KOPT-K1 (cell line): ENCODE measurements at regions not wholly inside any gene's neighbourhood (a gene's known extent, or its start where the extent isn't known, plus 50 kb on each side); places are given as distances from the start of the nearest gene placed in this dataset.
A peak's percentile ranks its signal among the peaks of the same experiment; 100 is the strongest.
"Not testable (repeated sequence)": the region's sequence is repeated elsewhere in the genome, so short reads cannot be mapped to it uniquely, and the experiment has no call there.

Experiments used
- H3K27ac ChIP-seq: fragments of 200-600 bp; sonication (generic); 2 replicates; pipeline ENCODE4 v1.5.1; 2016; ENCODE audit warnings: antibody characterized with exemption, mild to moderate bottlenecking, low read depth, low read length; ENCODE audit not compliant: poor library complexity, severe bottlenecking
- H3K36me3 ChIP-seq: fragments of 200-600 bp; sonication (generic); 2 replicates; pipeline ENCODE4 v1.5.1; 2017; ENCODE audit warnings: antibody characterized with exemption, mild to moderate bottlenecking, low read length, moderate library complexity; ENCODE audit not compliant: insufficient read depth
- H3K9me3 ChIP-seq: fragments of 200-600 bp; sonication (generic); 2 replicates; pipeline ENCODE4 v1.5.1; 2017; ENCODE audit warnings: antibody characterized with exemption, low read length, mild to moderate bottlenecking; ENCODE audit not compliant: insufficient read depth, poor library complexity, severe bottlenecking

GRCh38 chr2:128591022-128591860 is 272.6 kb upstream of the HS6ST1 start:
- peak overlapping the region; percentile 17 for H3K27ac ChIP-seq
- no peaks in the 10 kb centered on the region for H3K9me3 ChIP-seq
- no peaks in the 10 kb centered on the region for H3K36me3 ChIP-seq

DNA sequence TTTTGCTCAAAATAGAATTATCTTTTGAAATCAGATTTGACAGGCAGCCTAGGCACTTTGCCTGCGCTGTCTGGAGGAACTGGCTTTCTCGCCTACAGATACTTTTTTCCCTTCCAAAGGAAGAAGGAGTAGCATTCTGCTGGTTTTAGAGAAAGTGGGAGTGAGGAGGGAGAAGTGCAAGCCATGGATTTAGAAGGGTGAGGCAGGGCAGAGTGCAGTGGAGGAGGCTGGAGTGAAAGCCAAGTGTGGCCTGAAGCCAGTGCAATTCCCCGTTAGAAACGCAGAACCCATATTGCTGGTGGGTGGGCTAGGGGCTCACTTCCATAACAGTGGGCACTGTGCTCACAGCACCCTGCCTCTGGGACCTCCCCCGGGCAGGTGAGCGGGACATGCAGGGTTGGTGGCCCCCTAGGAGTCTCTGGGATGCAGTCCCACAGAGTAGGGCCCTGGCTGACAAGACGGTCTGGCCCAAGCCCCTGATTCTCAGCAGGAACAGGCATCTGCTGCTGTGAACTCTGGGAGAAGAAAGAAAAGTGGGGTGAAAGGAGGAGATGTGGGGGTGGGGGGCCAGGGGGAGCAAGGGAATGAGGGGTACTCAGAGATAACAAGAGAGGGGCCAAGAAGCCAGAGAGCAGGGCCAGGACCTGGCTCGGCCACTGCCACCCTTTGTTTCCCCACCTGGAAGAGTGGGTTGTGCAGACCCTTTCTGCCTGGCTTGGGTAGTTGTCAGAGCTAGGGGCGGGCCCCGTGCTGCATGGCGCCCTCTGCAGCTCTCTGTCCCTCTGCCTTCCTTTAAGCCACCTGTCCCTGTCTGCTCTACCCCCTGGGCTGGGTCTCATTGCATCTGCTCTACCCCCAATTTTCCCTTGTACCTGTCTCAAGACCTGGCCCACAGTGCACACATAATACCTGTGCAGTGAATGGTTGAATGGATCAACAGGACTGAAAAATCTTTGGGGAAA is 273.5 kb upstream of the HS6ST1 start:
- Histone ChIP-seq H3K9me3 (no peaks in the 10 kb centered on the region), H3K36me3 (no peaks in the 10 kb centered on the region), H3K27ac (peak overlapping the region; percentile 17)

DNA sequence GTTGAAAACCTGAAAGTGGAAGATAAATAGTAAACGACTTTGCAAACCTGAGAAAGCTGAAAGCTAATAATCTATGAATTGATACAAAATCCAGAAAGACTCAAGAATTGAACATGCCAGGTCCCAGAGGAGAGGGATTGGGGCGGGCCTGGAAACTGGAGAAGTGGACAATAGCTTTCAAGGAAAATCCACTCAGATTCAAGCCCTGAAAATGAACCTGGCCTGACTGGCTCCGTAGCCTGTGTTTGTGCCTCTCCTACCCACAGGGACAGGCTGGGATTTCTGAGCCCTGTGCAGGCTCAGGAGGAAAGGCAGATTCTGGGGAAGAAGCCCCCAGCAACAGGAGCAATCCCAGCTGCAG is 274.8 kb upstream of the HS6ST1 start:
- Histone ChIP-seq H3K36me3 (no peaks in the 10 kb centered on the region), H3K27ac (no peak overlapping the region)

GRCh38 chr2:128593879-128594650 is 275.4 kb upstream of the HS6ST1 start:
- Histone ChIP-seq H3K9me3 (no peaks in the 10 kb centered on the region), H3K36me3 (no peaks in the 10 kb centered on the region), H3K27ac (no peak overlapping the region)

More for the DNA sequence above, 274.8 kb upstream of the HS6ST1 start:
- H3K9me3 ChIP-seq, result no peaks in the 10 kb centered on the region

DNA sequence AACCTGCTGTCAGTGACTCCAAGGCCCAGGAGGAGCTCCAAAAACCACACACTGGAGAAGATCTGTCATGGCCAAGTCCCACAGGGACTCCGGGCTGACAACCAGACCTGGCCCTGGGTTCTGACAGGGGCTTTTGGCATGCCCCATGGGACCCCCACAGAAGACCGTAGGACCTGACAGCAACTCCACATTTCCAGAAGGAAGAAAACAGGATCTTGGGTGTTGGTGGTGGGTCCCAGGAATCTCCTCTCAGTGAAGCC is 275.9 kb upstream of the HS6ST1 start:
- H3K9me3 ChIP-seq, result no peaks in the 10 kb centered on the region
- no peaks in the 10 kb centered on the region for H3K36me3 ChIP-seq
- H3K27ac ChIP-seq, result no peak overlapping the region

- no peak overlapping the region for H3K27ac ChIP-seq
- no peaks in the 10 kb centered on the region for H3K36me3 ChIP-seq
- H3K9me3 ChIP-seq, result no peaks in the 10 kb centered on the region
These were observed 276.4 kb upstream of the HS6ST1 start for GRCh38 chr2:128594953-128595677.

GRCh38 chr2:128595763-128596395 is 277.2 kb upstream of the HS6ST1 start:
- Histone ChIP-seq H3K27ac (no peak overlapping the region), H3K9me3 (no peaks in the 10 kb centered on the region), H3K36me3 (no peaks in the 10 kb centered on the region)

GRCh38 chr2:128596396-128597120 is 277.9 kb upstream of the HS6ST1 start:
- Histone ChIP-seq H3K27ac (no peak overlapping the region), H3K36me3 (no peaks in the 10 kb centered on the region), H3K9me3 (no peaks in the 10 kb centered on the region)

GRCh38 chr2:128597121-128597762 is 278.6 kb upstream of the HS6ST1 start:
- no peak overlapping the region for H3K27ac ChIP-seq
- no peaks in the 10 kb centered on the region for H3K36me3 ChIP-seq
- no peaks in the 10 kb centered on the region for H3K9me3 ChIP-seq

- H3K36me3 ChIP-seq, H3K27ac ChIP-seq, H3K9me3 ChIP-seq: not testable (repeated sequence)
These were observed 279.6 kb upstream of the HS6ST1 start for GRCh38 chr2:128598260-128598659.

GRCh38 chr2:128598862-128599441 is 280.3 kb upstream of the HS6ST1 start:
- H3K36me3 ChIP-seq, result no peaks in the 10 kb centered on the region
- no peaks in the 10 kb centered on the region for H3K9me3 ChIP-seq
- H3K27ac ChIP-seq, result no peak overlapping the region

GRCh38 chr2:128599700-128600099 is 281.0 kb upstream of the HS6ST1 start:
- Histone ChIP-seq H3K9me3 (no peaks in the 10 kb centered on the region), H3K27ac (no peak overlapping the region), H3K36me3 (no peaks in the 10 kb centered on the region)
